Naive thymus-derived CD4-positive, alpha-beta T cell (primary cell): ENCODE measurements at regions not wholly inside any gene's neighbourhood (a gene's known extent, or its start where the extent isn't known, plus 50 kb on each side); places are given as distances from the start of the nearest gene placed in this dataset.

ENCODE experiments used
- ATAC-seq: fragments of 150-1000 bp; cut with Tn5 transposase; 2 replicates; pipeline ENCODE4 v1.10.0; 2021; ENCODE audit warnings: mild to moderate bottlenecking, moderate library complexity
- CTCF ChIA-PET: fragments of 350-600 bp; sonication (Branson Sonifier 250); formaldehyde crosslinking; loops from one replicate; lab custom pipeline; 2021; ENCODE audit warnings: antibody characterized with exemption; lab: Charles Lee
- POLR2A ChIA-PET: fragments of 350-600 bp; sonication (Branson Sonifier 250); formaldehyde crosslinking; loops from one replicate; lab custom pipeline; 2021; ENCODE audit warnings: antibody characterized with exemption, inconsistent platforms; lab: Charles Lee
- DNase-seq, 9 donors: peaks; one replicate each; pipeline versions ENCODE4 v3.0.0 to v3.0.0-alpha.2; 2020 to 2022; ENCODE audit warnings: mixed read lengths in 1 of 9
- H3K27ac ChIP-seq: one replicate; pipeline ENCODE4 v1.7.0; 2013; ENCODE audit warnings: mild to moderate bottlenecking, low read depth, low read length, moderate library complexity
- H3K27me3 ChIP-seq, 2 donors: one replicate each; pipeline ENCODE4 v1.7.0; 2013; ENCODE audit warnings: low read length in 2 of 2, mild to moderate bottlenecking in 2 of 2, moderate library complexity in 2 of 2; ENCODE audit not compliant: control insufficient read depth in 2 of 2, insufficient read depth in 2 of 2
- H3K36me3 ChIP-seq, 3 experiments: 1 replicate in 2 of 3; 2 replicates in 1 of 3; pipeline ENCODE4 v1.7.0; 2013; ENCODE audit warnings: low read length in 3 of 3, mild to moderate bottlenecking in 3 of 3, moderate library complexity in 1 of 3; ENCODE audit not compliant: insufficient read depth in 3 of 3, control insufficient read depth in 2 of 3
- H3K4me1 ChIP-seq, 2 donors: one replicate each; pipeline ENCODE4 v1.7.0; 2013; ENCODE audit warnings: low read length in 2 of 2, mild to moderate bottlenecking in 2 of 2, moderate library complexity in 1 of 2; ENCODE audit not compliant: control insufficient read depth in 2 of 2, insufficient read depth in 2 of 2
- H3K4me3 ChIP-seq: 2 replicates; pipeline ENCODE4 v1.7.0; 2013; ENCODE audit warnings: mild to moderate bottlenecking, low read length
- H3K9me3 ChIP-seq, 3 experiments: 1 replicate in 2 of 3; 2 replicates in 1 of 3; pipeline ENCODE4 v1.7.0; 2013; ENCODE audit warnings: low read length in 3 of 3; ENCODE audit not compliant: control insufficient read depth in 2 of 3
- H3K27ac Mint-ChIP-seq, 9 donors: one replicate each; pipeline ENCODE4 v1.8.0; 2020 to 2022; ENCODE audit warnings: mixed read lengths in 9 of 9, mild to moderate bottlenecking in 8 of 9, moderate library complexity in 5 of 9, inconsistent platforms in 2 of 9
- H3K27me3 Mint-ChIP-seq, 5 donors: one replicate each; pipeline ENCODE4 v1.8.0; 2021 to 2022; ENCODE audit warnings: mixed read lengths in 5 of 5, mild to moderate bottlenecking in 1 of 5
- H3K36me3 Mint-ChIP-seq, 5 donors: one replicate each; pipeline ENCODE4 v1.8.0; 2020 to 2022; ENCODE audit warnings: mixed read lengths in 5 of 5, mild to moderate bottlenecking in 3 of 5, inconsistent platforms in 1 of 5
- H3K4me1 Mint-ChIP-seq, 7 donors: one replicate each; pipeline ENCODE4 v1.8.0; 2020 to 2022; ENCODE audit warnings: mixed read lengths in 7 of 7, mild to moderate bottlenecking in 3 of 7, inconsistent platforms in 1 of 7
- H3K4me3 Mint-ChIP-seq, 10 donors: one replicate each; pipeline ENCODE4 v1.8.0; 2020 to 2022; ENCODE audit warnings: mild to moderate bottlenecking in 10 of 10, mixed read lengths in 10 of 10, moderate library complexity in 6 of 10, inconsistent platforms in 2 of 10
- H3K9me3 Mint-ChIP-seq, 11 donors: one replicate each; pipeline ENCODE4 v1.8.0; 2020 to 2022; ENCODE audit warnings: mixed read lengths in 11 of 11, mild to moderate bottlenecking in 4 of 11, inconsistent platforms in 1 of 11, moderate library complexity in 1 of 11
- intact Hi-C, 2 donors: fragments of 100-400 bp; cut with micrococcal nuclease; formaldehyde crosslinking; loops; one replicate each; pipeline ENCODE4 v1.15.1; 2023

DNA sequence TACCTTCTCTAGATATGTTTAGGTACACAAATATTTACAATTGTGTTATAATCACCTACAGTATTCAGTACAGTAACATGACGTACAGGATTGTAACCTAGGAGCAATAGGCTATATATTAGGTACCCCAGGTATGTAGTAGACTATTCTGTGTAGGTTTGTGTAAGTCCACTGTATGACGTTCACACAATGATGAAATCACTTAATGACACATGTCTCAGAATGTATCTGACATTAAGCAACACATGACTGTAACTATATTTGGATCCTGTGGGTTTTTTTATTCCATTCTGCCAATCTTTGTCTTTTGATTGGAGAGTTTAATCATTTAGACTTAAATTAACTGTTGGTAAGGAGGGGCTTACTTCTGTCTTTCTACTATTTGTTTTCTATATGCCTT is 52.1 kb downstream of the STYXL2 start:
- DNase-seq (no peak), ATAC-seq (no peak)
- intact Hi-C loops = no loop called here
- no peak overlapping the region for H3K27ac ChIP-seq
- H3K36me3 Mint-ChIP-seq = peaks cover 0 to 12% (median 4%) of the 10 kb centered on the region in 5 donors
- CTCF ChIA-PET = no interaction called here
- peaks cover 4 to 42% (median 22%) of the 10 kb centered on the region in 5 donors for H3K27me3 Mint-ChIP-seq
- H3K36me3 ChIP-seq = no peaks in the 10 kb centered on the region
- H3K4me3 Mint-ChIP-seq = no peak overlapping the region
- POLR2A ChIA-PET = no interaction called here
- no peaks in the 10 kb centered on the region for H3K9me3 ChIP-seq
- no peak overlapping the region for H3K4me3 ChIP-seq
- peaks cover 0 to 35% (median 13%) of the 10 kb centered on the region in 11 donors for H3K9me3 Mint-ChIP-seq
- H3K27me3 ChIP-seq = no peaks in the 10 kb centered on the region
- H3K27ac Mint-ChIP-seq = no peak overlapping the region
- no peaks in the 10 kb centered on the region for H3K4me1 Mint-ChIP-seq
- no peaks in the 10 kb centered on the region for H3K4me1 ChIP-seq

DNA sequence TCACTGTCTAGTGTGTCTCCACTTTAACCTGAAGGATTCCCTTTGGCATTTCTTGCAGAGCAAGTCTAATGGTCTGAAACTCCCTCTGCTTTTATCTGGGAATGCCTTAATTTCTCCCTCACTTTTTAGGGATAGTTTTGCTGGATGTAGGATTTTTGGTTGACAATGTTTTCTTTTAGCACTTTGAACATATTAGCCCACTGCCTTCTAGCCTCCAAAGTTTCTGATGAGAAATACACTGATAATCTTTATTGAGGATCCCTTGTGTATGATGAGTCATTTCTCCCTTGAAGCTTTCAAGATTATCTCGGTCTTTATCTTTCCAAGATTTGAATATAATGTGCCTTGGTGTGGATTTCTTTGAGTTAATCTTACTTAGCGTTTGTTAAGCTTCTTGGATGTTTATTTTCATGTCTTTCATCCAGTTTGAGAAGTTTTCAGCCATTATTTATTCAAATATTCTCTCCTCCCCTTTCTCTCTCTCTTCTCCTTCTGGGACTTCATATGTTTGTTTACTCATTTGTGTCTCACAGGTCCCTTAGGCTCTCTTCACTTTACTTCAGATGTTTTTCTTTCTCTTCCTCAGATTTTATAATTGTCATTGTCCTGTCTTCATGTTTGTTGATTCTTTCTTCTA is 53.1 kb downstream of the STYXL2 start:
- Mint-ChIP-seq H3K4me1 (no peaks in the 10 kb centered on the region), H3K27me3 (peaks cover 4 to 36% (median 22%) of the 10 kb centered on the region in 5 donors), H3K9me3 (peaks cover 0 to 33% (median 13%) of the 10 kb centered on the region in 11 donors), H3K4me3 (no peak overlapping the region), H3K27ac (no peak overlapping the region), H3K36me3 (peaks cover 0 to 12% (median 4%) of the 10 kb centered on the region in 5 donors)
- DNase-seq (no peak), ATAC-seq (no peak)
- H3K27ac ChIP-seq = no peak overlapping the region
- POLR2A ChIA-PET = no interaction called here
- H3K27me3 ChIP-seq = no peaks in the 10 kb centered on the region
- no peak overlapping the region for H3K4me3 ChIP-seq
- no peaks in the 10 kb centered on the region for H3K4me1 ChIP-seq
- intact Hi-C loops = no loop called here
- H3K36me3 ChIP-seq = no peaks in the 10 kb centered on the region
- CTCF ChIA-PET = no interaction called here
- H3K9me3 ChIP-seq = no peaks in the 10 kb centered on the region

DNA sequence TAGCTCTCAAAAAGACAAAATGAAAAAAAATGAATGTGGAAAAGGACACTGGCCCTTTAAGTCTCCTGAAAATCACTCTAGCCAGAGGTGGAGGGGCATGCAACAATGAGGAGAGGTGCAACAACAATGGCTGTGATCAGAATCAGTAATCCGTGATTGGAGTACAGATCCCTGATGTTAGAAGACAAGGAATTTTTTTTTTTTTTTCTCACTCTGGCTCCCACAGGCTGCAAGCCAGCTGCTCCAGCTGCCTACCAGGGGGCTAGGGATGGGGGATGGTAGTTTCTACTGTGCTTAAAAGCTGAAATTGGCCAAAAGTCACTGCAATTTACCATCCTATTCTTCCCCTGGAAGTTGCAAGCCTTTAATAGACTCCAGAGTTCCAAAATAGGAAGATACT is 54.5 kb downstream of the STYXL2 start:
- Histone ChIP-seq H3K27ac (no peak overlapping the region), H3K9me3 (no peaks in the 10 kb centered on the region), H3K27me3 (no peaks in the 10 kb centered on the region), H3K4me3 (no peak overlapping the region), H3K36me3 (no peaks in the 10 kb centered on the region), H3K4me1 (no peaks in the 10 kb centered on the region)
- H3K4me1 Mint-ChIP-seq = peaks cover 0 to 6% (median 0%) of the 10 kb centered on the region in 7 donors
- DNase-seq = no peak
- H3K27ac Mint-ChIP-seq = no peak overlapping the region
- H3K9me3 Mint-ChIP-seq = peaks cover 0 to 22% (median 10%) of the 10 kb centered on the region in 11 donors
- intact Hi-C loops = no loop called here
- ChIA-PET CTCF (no interaction called here), POLR2A (interaction anchor here (1.0 kb wide), 1 partner anchor 74 kb away, joined by 3 read pairs; no protein-coding TSS in a partner anchor)
- peaks cover 0 to 12% (median 4%) of the 10 kb centered on the region in 5 donors for H3K36me3 Mint-ChIP-seq
- ATAC-seq = no peak
- H3K27me3 Mint-ChIP-seq = peaks cover 4 to 34% (median 25%) of the 10 kb centered on the region in 5 donors
- no peak overlapping the region for H3K4me3 Mint-ChIP-seq

DNA sequence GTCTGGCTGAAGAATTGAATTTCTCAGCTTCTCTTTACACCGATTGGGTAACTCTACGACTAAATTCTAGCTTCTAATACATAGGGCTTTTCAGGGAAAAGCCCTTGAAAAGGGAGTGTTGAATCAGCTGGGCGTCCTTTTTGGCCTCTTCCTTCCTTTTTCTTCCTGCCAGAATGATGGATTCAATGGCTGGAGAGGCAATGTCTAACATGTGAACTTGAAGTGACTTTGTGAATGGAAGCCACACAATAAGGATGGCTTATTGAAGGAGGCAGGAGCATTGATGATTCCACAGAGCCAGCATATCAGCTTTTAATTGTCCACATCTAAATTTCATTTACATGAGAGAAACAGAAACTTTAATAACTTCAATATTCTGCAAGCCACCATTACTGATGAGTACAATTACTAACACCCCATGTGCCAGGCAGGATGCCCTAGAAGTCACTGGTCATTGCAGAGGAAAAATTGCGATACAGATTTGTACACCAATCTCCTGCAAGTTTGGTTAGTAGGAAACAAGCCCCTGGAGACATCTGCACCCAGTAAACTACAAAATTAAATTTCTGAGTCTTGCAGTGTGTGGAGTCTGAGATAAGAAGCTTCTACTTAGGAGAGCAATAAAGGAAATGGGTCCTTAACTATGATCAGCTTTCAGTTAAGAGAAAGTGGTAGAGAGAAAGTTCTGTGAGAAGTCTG is 56.1 kb downstream of the STYXL2 start:
- DNase-seq = no peak
- ChIA-PET CTCF (interaction anchor here (0.6 kb wide), 1 partner anchor 25 kb away, joined by 3 read pairs; no protein-coding TSS in a partner anchor), POLR2A (no interaction called here)
- Histone ChIP-seq H3K27me3 (no peaks in the 10 kb centered on the region), H3K4me3 (no peak overlapping the region), H3K4me1 (no peaks in the 10 kb centered on the region), H3K36me3 (no peaks in the 10 kb centered on the region), H3K27ac (no peak overlapping the region), H3K9me3 (no peaks in the 10 kb centered on the region)
- H3K36me3 Mint-ChIP-seq = peaks cover 0 to 8% (median 4%) of the 10 kb centered on the region in 5 donors
- no peak overlapping the region for H3K4me3 Mint-ChIP-seq
- H3K9me3 Mint-ChIP-seq = peaks cover 0 to 18% (median 9%) of the 10 kb centered on the region in 11 donors
- H3K27ac Mint-ChIP-seq = no peak overlapping the region
- ATAC-seq = no peak
- intact Hi-C loops = no loop called here
- peaks cover 4 to 32% (median 21%) of the 10 kb centered on the region in 5 donors for H3K27me3 Mint-ChIP-seq
- peaks cover 0 to 6% (median 0%) of the 10 kb centered on the region in 7 donors for H3K4me1 Mint-ChIP-seq

DNA sequence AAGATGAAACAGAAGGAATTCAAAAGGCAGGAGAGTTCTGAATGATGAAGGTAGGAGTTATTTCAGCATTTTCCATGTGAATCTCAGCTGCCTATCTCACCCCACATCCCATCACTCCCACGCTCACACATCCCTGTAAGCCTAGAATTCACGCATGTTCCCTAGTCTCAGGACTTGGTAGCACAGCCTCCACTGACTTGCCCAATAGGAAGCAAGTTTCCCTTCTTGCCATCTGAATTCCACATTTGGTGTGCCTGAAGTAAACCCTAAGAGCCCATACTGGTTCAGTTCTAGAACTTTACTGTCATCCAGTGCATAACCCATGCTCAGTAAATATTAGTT is 56.6 kb downstream of the STYXL2 start:
- no peak for ATAC-seq
- Histone ChIP-seq H3K36me3 (no peaks in the 10 kb centered on the region), H3K4me3 (no peak overlapping the region), H3K27me3 (no peaks in the 10 kb centered on the region), H3K4me1 (no peaks in the 10 kb centered on the region), H3K27ac (no peak overlapping the region), H3K9me3 (no peaks in the 10 kb centered on the region)
- DNase-seq = no peak
- Mint-ChIP-seq H3K4me3 (no peak overlapping the region), H3K27ac (no peak overlapping the region), H3K9me3 (peaks cover 0 to 18% (median 9%) of the 10 kb centered on the region in 11 donors), H3K36me3 (peaks cover 0 to 8% (median 4%) of the 10 kb centered on the region in 5 donors), H3K4me1 (peaks cover 0 to 6% (median 0%) of the 10 kb centered on the region in 7 donors), H3K27me3 (peaks cover 4 to 29% (median 18%) of the 10 kb centered on the region in 5 donors)
- ChIA-PET POLR2A (no interaction called here), CTCF (no interaction called here)
- intact Hi-C loops = no loop called here

DNA sequence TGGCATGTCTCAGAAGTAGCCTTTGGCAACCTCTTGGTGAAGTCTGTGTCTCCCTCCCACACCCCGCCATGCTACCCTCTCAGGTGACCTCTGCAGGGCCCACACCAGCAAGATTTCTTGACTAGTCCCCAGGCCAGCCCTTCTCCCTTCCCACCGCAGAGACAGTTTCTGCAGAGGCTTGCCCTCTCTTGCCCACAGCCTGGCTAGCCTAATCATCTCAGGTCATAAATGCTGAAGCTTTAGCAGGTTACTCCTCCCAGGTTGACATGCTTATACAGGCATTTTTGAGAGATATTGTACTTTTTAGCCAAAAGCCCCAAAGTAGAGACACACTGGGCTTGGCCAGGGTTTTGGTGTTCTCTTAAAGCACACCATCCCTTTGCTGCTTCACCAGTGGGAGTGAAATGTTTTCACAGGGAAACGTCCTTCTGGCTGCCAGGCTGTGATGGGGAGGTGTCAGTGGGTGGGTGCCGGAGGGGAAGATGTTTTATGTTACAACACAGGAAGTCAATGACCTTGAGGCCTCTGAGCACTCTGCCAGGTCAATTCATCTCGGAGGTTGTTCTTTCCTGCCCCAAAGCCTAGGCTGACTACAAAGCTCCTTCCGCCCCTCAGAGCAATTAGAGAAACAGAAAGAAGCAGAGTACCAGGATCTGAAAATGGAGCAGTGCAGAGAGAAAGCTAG is 58.5 kb downstream of the STYXL2 start:
- DNase-seq (no peak), ATAC-seq (no peak)
- H3K4me3 ChIP-seq = no peak overlapping the region
- H3K27me3 Mint-ChIP-seq = peaks cover 2 to 20% (median 12%) of the 10 kb centered on the region in 5 donors
- peaks cover 0 to 3% (median 0%) of the 10 kb centered on the region in 5 donors for H3K36me3 Mint-ChIP-seq
- peaks cover 0 to 11% (median 3%) of the 10 kb centered on the region in 11 donors for H3K9me3 Mint-ChIP-seq
- H3K4me1 Mint-ChIP-seq = peaks cover 0 to 6% (median 0%) of the 10 kb centered on the region in 7 donors
- H3K27me3 ChIP-seq = no peaks in the 10 kb centered on the region
- POLR2A ChIA-PET = no interaction called here
- CTCF ChIA-PET = no interaction called here
- no peaks in the 10 kb centered on the region for H3K36me3 ChIP-seq
- no peak overlapping the region for H3K27ac ChIP-seq
- no peaks in the 10 kb centered on the region for H3K4me1 ChIP-seq
- H3K9me3 ChIP-seq = no peaks in the 10 kb centered on the region
- H3K4me3 Mint-ChIP-seq = peak overlapping the region in 1 of 10 donors; percentile 16
- intact Hi-C loops = no loop called here
- H3K27ac Mint-ChIP-seq = peak overlapping the region in 1 of 9 donors; percentile 63
